ENCODE measurements at regions not wholly inside any gene's neighbourhood (a gene's known extent, or its start where the extent isn't known, plus 50 kb on each side); places are given as distances from the start of the nearest gene placed in this dataset.

DNA sequence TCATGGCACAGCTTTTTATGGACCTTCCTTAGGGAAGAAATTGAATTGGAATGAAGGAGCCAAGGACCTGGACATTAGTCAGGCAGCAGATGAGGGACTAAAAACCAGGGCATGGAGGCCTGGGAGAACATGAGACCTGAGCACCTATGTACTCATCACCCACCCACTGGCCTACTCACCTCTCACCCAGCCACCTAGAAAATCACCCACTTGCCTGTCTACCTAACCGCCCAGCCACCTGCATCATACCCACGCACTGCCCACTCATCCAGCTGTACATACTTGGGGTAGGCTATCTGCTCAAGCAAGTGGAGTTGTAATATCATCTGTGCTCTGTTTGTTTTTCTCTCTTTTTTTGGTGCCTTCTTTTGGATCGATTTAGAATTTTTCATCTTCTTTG lies 65.3 kb upstream of the SLCO2A1 start:
- H3K4me3 ChIP-seq: no peak overlapping the region
- H3K36me3 ChIP-seq (replicated peaks in 1 of 2; ENCODE audit: insufficient read depth in 1 of 2, low read depth in 2 of 2): no peaks in the 10 kb centered on the region
- TF ChIP-seq, protein P1, sequence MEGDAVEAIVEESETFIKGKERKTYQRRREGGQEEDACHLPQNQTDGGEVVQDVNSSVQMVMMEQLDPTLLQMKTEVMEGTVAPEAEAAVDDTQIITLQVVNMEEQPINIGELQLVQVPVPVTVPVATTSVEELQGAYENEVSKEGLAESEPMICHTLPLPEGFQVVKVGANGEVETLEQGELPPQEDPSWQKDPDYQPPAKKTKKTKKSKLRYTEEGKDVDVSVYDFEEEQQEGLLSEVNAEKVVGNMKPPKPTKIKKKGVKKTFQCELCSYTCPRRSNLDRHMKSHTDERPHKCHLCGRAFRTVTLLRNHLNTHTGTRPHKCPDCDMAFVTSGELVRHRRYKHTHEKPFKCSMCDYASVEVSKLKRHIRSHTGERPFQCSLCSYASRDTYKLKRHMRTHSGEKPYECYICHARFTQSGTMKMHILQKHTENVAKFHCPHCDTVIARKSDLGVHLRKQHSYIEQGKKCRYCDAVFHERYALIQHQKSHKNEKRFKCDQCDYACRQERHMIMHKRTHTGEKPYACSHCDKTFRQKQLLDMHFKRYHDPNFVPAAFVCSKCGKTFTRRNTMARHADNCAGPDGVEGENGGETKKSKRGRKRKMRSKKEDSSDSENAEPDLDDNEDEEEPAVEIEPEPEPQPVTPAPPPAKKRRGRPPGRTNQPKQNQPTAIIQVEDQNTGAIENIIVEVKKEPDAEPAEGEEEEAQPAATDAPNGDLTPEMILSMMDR (IDR thresholded peaks at IDR 0.05): no peak
- no peak for TF ChIP-seq POLR2A (IDR thresholded peaks at IDR 0.05)
- no peaks in the 10 kb centered on the region for H3K4me1 ChIP-seq
- ATAC-seq: no peak
- no peak overlapping the region for H3K27ac ChIP-seq
- WGBS, 2 donors: 76 to 80% methylated on average over 3 of the region's 3 CpGs
- DNase-seq: no peak
- no peaks in the 10 kb centered on the region for H3K9me3 ChIP-seq
- no peaks in the 10 kb centered on the region for H3K27me3 ChIP-seq
- intact Hi-C loops (cut with DNase I): no loop called here

DNA sequence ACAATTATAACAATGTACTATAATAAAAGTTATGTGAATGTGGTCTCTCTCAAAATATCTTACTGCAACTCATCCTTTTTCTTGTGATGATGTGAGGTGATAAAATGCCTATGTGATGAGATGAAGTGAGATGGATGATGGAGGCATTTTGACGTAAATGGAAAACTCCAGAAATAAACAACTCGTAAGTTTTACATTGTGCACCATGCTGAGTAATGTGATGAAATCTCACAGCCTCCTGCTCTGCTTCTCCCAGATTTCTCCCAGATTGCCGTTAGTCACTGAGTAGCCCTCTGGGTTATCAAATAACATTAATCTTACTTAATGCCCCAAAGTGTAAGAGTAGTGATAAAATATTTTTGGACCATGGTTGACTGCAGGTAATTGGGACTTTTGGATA lies 64.8 kb upstream of the SLCO2A1 start:
- Histone ChIP-seq H3K9me3 (no peaks in the 10 kb centered on the region), H3K4me1 (no peaks in the 10 kb centered on the region), H3K4me3 (no peak overlapping the region), H3K27ac (no peak overlapping the region), H3K36me3 (replicated peaks in 1 of 2; ENCODE audit: insufficient read depth in 1 of 2, low read depth in 2 of 2) (no peaks in the 10 kb centered on the region), H3K27me3 (no peaks in the 10 kb centered on the region)
- no peak for ATAC-seq
- 68 to 77% methylated on average over 3 of the region's 3 CpGs for WGBS, 2 donors
- no peak for DNase-seq
- intact Hi-C loops (cut with DNase I): no loop called here
- TF ChIP-seq, protein P1 (IDR thresholded peaks at IDR 0.05): no peak
- TF ChIP-seq POLR2A (IDR thresholded peaks at IDR 0.05): no peak

DNA sequence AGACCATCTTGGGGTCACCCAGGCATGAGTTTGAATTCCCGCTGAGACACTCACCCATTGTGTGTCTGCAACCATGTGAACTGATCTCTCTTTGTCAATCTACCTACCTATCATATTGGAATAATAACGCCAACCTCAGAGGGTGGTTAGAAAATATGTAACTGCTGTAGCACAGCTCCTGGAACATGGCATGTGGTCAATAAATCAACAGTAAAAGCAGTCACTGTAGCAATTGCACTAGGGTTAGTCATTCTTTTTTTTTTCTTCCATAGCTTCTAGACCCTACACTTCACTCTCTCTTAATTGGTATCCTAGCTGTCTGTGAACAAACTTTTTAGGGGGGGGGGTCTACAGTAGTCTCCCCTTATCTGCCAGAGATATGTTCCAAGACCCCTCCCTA lies 64.2 kb upstream of the SLCO2A1 start:
- no peak for TF ChIP-seq POLR2A (IDR thresholded peaks at IDR 0.05)
- TF ChIP-seq, protein P1 (IDR thresholded peaks at IDR 0.05): no peak
- WGBS, 2 donors: 78 to 83% methylated on average over 2 of the region's 2 CpGs
- ATAC-seq: no peak

DNA sequence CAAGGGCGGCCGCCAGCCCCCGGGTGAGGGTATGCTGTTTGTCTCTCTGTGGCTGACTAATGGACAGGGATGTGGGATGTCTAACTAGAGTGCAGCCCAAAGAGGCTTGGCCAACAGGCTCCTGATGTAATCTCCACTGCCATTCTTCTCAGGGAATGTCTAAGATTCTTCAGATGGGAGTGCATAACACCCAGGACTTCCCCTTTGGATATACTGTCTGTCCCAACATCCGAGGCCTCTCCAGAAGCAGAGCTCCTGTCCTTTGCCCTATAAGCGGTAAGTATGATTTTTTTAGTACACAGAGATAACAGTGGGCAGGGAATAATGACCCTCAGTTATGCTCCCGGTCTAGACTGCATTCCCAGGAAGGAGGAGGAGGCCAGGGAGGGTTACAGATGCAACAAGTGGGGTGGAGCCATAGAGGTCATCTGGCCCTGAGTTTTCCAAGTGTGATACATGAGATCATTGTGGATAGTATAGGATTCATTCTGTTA lies 62.5 kb upstream of the SLCO2A1 start:
- Histone ChIP-seq H3K27me3 (no peaks in the 10 kb centered on the region), H3K27ac (no peak overlapping the region), H3K4me3 (no peak overlapping the region), H3K36me3 (replicated peaks in 1 of 2; ENCODE audit: insufficient read depth in 1 of 2, low read depth in 2 of 2) (no peaks in the 10 kb centered on the region), H3K9me3 (no peaks in the 10 kb centered on the region), H3K4me1 (no peaks in the 10 kb centered on the region)
- DNase-seq (no peak), ATAC-seq (no peak)
- intact Hi-C loops (cut with DNase I): no loop called here
- 68 to 71% methylated on average over 6 of the region's 6 CpGs for WGBS, 2 donors
- TF ChIP-seq, protein P1 (IDR thresholded peaks at IDR 0.05): no peak
- no peak for TF ChIP-seq POLR2A (IDR thresholded peaks at IDR 0.05)

More for the DNA sequence above, 64.2 kb upstream of the SLCO2A1 start:
- intact Hi-C loops (cut with DNase I): no loop called here
- H3K4me3 ChIP-seq: no peak overlapping the region
- no peaks in the 10 kb centered on the region for H3K36me3 ChIP-seq (replicated peaks in 1 of 2; ENCODE audit: insufficient read depth in 1 of 2, low read depth in 2 of 2)
- no peak for DNase-seq
- H3K27me3 ChIP-seq: no peaks in the 10 kb centered on the region
- no peaks in the 10 kb centered on the region for H3K9me3 ChIP-seq
- H3K27ac ChIP-seq: no peak overlapping the region
- no peaks in the 10 kb centered on the region for H3K4me1 ChIP-seq

DNA sequence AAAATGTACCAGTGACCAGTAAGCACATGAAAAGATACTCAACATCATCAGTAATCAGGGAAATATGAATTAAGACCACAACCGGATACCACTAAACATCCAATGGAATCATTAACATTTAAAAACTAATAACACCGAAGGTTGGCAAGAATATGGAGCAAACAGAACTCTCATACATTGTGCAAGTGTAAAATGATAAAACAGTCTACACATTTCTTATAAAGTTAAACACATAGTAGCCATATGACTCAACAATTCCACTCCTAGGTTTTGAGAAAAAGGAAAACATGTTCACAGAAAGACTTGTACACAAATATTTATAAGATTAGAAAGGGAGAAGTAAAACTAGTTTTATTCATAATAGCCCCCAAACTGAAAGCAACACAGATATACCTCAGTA lies 60.3 kb upstream of the SLCO2A1 start:
- ATAC-seq (no peak), DNase-seq (no peak)
- H3K27me3 ChIP-seq: no peaks in the 10 kb centered on the region
- no peaks in the 10 kb centered on the region for H3K9me3 ChIP-seq
- intact Hi-C loops (cut with DNase I): no loop called here
- H3K4me3 ChIP-seq: no peak overlapping the region
- no peaks in the 10 kb centered on the region for H3K36me3 ChIP-seq (replicated peaks in 1 of 2; ENCODE audit: insufficient read depth in 1 of 2, low read depth in 2 of 2)
- H3K27ac ChIP-seq: no peak overlapping the region
- 80 to 83% methylated on average over 2 of the region's 2 CpGs for WGBS, 2 donors
- no peaks in the 10 kb centered on the region for H3K4me1 ChIP-seq
- no peak for TF ChIP-seq POLR2A (IDR thresholded peaks at IDR 0.05)
- TF ChIP-seq, protein P1 (IDR thresholded peaks at IDR 0.05): no peak
